ENCODE measurements at regions not wholly inside any gene's neighbourhood (a gene's known extent, or its start where the extent isn't known, plus 50 kb on each side); places are given as distances from the start of the nearest gene placed in this dataset.
A peak's percentile ranks its signal among the peaks of the same experiment; 100 is the strongest.

DNA sequence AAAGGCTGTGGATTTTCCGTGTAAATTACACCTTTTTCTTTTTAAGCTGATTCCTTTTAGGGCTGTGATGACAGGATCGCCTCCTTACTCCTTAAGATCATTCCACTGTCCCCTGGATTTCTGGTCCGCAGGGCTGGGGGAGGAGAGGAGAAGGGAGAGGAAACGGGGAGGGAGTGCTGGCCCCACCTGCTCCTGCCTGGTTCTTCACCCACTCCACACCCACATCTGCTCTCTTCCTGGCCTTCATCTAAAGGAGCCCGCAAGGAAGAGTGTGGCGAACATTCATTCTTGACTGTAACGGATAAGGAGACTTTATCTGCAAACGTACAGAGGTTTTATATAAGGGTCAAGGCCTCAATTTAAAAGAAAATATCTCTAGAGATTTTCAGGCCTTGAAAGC lies 242.0 kb downstream of the RHOU start:
- no peak for DNase-seq (ENCODE audit: low read depth)

DNA sequence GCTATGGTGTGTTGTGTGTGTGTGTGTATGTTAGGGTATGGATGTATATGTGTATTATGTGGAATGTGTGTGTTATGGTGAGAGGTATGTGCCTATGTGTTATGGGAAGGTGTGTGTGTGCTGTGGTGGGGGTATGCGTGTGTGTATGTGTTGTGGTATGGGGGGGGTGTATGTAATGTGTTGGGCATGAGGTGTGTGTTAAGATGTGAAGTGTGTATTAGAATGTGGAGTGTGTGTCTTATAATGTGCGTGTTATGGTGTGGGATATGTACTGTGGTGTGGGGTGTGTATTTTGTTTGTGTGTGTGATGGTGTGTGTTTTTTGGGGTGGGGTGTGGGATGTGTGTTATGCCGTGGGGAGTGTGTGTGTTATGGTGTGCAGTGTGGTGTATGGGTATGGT lies 242.5 kb downstream of the RHOU start:
- no peak for DNase-seq (ENCODE audit: low read depth)

DNA sequence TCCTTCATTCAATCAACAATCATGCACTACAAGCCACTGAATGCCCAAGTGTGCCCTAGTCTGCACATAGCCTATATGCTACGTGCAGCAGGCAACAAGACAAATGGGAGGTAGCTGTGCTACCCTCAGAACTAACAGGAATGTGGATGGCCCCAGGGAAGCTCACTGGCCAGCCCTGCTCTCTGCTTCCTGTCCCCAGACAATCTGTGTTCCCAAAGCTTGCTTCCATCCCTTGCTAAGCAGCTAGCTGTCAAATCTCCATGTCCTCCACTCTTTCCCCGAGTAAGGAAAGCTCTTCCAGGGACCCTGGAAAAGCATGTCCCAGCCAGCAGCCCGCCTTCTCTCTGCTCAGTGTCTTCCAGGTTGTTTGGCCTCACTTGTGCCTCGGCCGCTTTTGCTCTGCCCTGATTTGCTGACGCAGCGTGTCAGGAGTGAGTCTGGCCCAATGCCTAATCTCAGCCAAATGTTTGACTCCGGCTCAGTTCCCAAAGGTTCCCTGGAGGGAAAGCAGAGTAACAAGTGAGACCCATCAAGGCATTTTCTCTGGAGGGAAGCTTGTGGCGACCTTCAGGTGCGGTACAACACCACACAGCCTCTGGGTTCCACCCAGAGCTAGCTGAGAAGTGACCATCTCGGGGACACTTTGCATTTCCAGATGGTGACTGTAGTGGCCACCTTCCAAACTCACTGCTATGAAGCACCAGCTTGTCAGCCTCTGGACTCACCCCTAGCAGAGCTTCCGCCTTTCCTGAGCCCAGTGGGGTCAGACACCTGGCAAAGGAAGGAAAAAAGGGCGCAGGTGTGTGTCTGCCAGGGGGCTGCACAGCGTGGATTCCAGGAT lies 243.4 kb downstream of the RHOU start:
- DNase-seq (ENCODE audit: low read depth) = no peak

DNA sequence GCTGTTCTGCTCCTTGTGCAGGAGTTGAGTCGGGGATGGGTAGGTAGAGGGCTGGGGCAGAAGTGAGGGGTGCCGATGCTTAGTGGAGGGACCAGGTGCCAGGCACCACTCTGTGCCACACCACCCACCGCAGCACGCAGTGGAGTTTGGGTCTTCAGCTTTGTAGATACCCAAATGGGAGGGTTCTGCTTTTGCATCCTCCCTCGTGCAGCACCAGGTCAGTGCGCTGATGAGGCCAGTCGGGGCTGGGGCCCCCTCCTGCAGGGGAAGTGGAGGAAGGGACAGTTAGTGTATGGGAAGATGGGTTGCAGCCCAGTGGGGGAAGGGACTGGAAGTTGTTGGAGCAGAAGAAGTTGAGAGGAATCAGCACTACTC lies 244.0 kb downstream of the RHOU start:
- no peak for DNase-seq (ENCODE audit: low read depth)

DNA sequence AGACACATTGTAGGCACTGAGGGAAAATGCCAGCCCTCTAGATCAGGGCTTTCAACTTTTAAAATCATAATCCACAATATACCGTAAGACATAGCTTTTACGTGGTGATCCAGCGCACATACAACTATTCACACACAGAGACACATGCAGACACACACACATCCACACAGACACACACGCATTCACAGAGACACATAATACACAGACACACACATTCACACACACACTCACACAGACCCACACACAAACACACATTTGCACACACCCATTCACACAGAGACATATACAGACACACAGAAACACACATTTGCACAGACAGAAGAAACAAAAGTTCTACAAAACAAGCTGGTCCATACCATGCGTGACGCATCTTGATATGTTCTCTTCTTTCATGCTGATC lies 244.5 kb downstream of the RHOU start:
- no peak for DNase-seq (ENCODE audit: low read depth)

DNA sequence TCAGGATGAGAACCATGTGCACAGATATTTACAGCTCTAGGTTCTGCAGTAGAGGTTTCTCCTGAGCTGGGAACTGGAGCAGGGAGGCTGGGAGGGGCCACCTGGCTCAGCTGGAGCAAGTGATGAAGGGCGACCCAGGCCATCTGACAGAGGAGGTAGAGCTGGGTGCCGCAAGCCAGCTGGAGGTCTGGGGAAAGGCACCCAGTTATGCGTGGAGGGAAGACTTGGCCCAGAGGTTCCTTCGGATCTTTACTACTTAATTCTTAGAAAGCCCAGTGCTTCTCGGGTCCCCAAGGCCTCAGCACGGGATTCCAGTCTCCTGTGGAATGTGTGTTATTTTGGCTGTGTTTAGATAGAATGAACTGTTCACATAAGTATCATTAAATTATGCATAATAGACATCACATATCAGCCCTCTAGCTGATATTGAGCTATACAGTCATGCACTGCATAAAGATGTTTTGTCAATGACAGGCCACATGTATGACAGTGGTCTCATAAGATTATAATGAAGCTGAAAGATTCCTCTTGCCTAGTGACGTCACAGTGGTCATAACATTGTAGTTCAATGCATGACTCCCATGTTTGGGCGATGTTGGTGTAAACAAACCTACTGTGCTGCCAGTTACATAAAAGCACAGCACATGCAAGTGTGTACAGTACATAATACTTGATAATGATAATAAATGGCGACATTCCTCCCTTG lies 245.1 kb downstream of the RHOU start:
- DNase-seq (ENCODE audit: low read depth) = no peak

DNA sequence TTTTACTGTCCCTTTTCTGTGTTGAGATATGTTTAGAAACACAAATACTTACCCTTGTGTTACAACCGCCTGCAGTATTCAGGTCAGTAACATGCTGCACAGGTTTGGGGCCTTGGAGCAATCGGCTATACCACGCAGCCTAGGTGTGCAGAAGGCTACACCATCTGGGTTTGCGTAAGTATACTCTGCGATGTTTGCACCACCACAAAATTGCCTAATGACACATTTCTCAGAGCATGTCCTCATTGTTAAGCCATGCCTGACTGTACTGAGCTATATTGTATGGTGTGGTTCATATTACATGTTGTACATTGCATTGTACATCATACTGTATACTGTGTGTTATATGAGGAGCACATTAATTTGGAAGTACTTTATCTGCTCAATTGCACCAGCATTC lies 247.4 kb downstream of the RHOU start:
- no peak for DNase-seq (ENCODE audit: low read depth)

DNA sequence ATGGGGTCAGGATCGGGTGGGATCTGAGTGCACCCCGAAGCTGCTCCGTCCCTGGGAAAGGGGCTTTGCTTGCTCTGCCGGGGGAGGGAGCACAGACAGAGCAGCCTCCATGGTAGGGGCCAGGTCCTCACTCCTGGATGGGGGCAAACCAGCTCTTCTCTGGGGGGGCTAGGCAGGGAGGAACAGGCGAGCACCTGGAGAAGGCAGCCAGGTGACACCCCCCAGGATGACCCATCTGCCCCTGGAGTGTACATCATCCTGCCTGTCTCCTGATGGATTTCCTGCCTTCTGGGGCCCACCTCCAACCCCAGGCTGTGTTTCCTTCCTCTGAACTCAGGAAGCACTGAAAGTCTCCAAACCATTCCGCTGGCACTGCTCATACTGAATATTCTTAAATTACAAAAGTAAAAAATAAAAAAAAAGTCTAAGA lies 248.0 kb downstream of the RHOU start:
- DNase-seq (ENCODE audit: low read depth) = no peak

DNA sequence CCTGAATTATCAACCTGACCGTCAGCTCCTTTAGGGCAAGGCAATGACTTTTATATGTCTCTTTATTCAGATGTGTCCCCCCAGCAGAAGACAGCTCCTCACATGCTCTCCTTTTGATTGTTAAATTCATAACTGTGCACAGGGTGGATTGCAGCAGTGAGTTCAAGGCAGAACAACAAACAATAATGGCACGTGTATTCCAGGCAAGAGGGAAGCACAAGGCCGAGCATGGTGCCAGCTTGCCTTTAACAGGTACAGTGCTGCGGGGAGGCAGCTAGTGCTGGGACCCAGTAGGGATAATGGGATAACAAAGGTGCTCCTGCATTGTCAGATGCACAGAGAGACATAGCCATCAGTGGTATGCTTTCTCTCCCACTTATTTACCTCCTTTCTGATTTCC lies 248.4 kb downstream of the RHOU start:
- no peak for DNase-seq (ENCODE audit: low read depth)

DNA sequence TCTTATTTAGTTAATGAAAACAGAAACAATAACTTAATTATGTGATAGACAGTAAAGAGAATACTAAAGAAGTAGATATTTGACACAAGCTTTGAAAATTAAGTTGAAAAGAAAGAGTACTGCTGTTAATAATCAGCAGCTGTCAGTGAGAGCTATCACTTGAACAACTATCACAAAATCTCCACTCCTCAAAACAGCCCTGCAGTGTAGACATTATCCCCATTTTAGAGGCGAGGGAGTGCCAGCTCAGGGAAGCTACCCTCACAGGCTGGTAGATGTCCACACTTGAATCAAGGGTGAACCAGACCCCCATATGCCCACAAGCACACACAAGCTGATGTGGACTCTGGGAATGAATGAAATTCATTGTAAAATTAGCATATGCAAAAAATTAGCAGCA lies 248.8 kb downstream of the RHOU start:
- DNase-seq (ENCODE audit: low read depth) = no peak

DNA sequence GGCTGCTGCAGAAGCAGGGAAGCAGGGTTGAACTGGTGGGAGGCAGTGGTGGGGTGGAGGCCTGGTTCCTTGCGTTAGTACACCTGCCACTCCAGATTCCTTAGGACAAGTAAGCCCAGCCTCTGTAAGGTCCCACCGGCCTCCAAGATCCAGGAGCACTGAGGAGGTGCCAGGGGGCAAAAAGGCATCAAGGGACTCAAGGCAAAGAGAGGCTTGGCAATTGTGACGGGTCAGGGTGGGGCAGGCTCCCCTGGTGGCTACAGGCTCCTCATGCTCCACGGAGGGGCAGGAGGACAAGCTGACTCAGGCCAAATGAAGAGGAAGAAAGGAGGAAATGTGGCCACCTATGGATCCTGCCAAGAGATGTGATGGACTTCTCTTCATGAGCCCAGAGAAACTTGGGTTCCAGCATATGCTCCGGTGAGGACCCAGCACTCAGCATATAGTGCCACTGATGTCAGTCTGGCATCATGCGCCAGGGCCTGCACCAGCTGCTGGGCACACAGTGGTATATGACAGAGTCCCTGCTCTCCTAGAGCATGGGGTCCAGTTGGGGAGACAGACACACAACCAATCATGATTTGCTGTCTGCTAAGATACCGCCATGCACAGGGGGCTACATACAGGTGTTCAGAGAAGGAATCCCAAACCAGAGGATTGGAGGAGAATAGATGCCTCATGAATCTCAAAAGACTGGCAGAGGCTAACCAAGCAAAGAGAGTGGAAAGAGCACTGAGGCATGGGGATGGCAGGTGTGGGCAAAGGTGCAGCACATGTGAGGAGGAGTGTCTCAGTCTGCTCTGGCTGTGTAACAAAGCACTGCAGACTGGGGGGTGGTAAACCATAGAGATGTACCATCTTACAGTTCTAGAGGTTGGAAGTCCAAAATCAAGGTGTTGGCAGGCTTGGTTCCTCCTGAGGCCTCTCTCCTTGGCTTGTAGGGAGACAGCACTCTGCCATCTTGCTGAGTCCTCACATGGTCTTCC lies 249.7 kb downstream of the RHOU start:
- DNase-seq (ENCODE audit: low read depth) = no peak

DNA sequence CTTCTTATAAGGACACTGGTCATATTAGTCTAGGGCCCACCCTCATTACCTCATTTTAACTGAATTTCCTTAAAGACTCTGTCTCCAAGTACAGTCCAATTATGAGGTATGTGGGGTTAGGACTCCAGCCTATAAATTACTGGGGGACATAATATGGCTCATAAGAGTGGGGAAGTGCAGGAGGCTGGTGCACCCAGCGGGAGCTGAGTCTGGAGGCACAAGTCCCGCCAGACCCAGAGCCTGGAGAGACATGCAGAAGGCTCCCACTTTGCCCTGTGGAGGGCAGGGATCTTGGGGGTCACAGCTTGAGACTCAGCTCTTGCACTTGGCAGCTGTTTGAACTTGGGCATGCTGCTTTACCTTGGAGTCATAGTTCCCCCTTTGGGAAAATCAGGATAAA lies 250.4 kb downstream of the RHOU start:
- DNase-seq (ENCODE audit: low read depth) = no peak

DNA sequence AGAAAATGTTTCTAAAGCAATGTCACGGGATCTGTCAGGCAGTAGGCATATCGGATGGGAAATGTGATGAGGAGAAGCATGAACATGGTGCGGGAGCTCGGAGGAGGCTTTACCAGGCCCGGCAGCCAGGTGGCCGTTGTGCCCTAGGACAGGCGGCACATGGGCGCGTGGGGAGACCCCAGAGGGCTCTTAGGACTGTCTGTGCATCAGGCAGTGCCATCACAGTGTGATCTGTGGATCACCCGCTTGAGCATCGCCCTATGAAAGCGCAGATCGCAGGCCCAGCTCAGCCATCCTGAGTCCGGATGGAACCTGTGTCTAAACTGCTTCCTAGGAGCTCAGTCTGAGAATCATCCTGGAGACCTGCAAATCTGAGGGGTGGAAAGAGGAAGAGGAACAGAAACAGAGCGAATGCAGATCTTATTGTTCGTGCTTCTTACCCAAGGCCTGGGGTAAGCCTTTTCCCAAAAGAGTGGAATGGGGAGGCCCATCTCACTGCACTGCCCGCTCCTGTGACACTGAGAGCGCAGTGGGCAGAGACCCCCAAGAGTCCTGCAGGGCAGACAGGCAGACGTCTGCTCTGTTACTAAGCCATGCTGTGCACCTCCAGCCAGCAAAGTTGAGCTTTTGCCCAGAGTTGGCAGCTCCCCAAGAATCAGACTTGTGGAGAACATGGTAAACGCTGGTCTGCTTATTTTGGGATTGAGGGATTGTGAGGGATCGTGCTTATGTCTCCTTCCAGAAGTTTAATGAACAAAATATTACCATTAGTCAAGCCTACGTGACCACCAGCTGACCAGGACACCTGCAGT lies 251.0 kb downstream of the RHOU start:
- no peak for DNase-seq (ENCODE audit: low read depth)

DNA sequence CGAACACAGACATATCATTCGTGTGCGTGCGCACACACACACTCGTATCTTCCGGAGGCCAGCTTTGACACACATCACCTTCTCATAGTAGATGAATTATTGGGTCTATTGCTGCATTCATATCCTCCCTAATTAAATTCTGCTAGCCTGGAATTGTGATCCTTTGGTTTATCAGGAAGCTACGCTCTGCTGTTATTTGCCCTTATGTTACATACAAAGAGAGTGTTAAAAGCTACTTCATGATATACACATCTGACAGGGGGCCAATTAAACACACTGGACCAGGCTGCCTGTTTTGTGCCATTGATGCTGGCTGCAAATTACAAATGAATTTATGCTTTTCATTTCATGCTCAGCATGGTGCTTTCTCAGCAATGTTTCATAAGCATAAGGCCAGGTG lies 252.0 kb downstream of the RHOU start:
- no peak for DNase-seq (ENCODE audit: low read depth)

DNA sequence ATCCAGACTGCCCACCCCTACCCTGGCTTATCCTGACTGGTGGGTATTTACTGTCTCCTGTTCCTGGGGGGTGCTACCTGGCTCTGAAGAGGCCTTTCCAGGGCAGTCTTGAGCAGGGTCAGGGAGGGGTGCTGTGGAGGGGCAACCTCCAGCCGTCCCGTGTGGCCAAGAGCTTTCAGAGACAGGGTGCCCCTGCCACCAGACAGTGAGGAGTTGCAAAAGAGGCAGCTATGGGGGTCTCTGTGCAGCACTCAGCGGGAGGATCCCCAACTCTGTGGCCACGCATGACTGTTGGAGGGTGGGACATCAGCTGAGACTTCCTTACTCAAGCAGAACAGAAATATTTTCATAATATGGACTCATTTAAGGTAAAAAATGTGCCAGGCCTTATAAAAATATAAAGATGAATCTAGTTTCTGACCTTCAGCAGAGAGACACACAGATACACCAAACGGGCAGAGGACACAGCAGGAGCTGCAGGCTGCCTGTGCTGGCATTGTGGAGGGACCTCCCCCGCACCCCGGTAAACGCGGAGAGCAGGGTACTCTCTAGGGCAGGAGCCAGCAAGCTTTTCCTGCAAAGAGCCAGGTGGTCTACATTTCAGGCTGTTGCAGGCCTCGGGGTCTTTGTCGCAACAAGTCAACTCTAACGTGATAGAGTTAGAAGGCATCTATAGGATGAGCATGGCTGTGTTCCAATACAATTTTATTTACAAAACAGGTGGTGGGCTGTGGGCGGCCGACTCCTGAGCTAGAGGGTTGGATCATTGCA lies 252.6 kb downstream of the RHOU start:
- DNase-seq (ENCODE audit: low read depth) = no peak

DNA sequence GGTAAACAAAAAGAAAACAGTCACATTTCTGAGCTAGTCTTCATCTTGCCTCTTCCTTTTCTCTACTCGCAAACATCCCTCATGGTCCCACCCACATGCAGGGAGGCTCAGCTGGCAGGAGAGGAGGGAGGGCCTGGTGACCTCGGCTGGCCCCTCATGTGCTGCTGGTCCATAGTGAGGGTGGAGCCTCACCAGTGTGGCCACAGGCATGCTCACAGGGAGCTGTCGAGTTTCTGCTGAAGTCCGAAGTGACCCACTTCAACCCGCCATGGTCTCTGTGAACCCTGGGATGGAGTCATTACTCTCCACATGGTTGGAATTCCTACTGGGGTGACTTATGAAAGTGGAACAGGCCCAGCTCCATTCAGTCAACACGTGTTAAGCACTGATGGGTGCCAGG lies 253.4 kb downstream of the RHOU start:
- DNase-seq (ENCODE audit: low read depth) = peak; percentile 45

DNA sequence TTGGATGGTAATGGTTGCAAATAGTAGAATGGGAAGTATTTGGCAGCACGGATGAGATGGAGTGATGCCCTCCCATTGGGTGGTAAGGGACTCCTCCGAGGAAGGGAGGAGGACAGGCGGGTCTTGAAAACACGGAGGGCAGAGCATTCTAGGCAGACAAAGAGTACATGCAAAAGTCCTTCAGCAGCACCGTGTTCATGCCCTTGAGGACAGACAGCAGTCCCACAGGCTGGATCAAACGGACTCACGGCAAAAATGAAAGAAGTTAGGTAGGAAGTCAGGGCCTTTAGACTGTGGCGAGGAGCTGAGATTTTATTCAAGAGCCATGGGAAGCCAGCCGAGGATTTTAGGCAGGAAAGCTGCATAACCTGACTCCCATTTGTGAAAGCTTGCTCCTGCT lies 253.9 kb downstream of the RHOU start:
- DNase-seq (ENCODE audit: low read depth) = no peak

DNA sequence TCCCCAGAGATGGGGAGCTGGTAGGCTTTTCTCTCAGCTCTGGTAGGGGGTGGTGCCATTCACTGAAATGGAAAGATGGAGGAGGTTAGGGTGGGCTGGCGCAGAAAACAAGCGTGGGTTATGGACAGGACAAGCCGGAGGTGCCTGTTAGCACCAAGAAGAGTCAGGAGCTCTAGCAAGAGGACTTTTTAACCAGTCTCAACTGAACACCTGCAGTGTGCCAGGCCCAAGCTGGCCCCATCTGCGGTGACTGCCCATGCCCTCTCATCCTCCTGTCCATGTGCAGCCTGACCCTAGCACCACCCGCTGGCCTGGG lies 254.4 kb downstream of the RHOU start:
- no peak for DNase-seq (ENCODE audit: low read depth)

DNA sequence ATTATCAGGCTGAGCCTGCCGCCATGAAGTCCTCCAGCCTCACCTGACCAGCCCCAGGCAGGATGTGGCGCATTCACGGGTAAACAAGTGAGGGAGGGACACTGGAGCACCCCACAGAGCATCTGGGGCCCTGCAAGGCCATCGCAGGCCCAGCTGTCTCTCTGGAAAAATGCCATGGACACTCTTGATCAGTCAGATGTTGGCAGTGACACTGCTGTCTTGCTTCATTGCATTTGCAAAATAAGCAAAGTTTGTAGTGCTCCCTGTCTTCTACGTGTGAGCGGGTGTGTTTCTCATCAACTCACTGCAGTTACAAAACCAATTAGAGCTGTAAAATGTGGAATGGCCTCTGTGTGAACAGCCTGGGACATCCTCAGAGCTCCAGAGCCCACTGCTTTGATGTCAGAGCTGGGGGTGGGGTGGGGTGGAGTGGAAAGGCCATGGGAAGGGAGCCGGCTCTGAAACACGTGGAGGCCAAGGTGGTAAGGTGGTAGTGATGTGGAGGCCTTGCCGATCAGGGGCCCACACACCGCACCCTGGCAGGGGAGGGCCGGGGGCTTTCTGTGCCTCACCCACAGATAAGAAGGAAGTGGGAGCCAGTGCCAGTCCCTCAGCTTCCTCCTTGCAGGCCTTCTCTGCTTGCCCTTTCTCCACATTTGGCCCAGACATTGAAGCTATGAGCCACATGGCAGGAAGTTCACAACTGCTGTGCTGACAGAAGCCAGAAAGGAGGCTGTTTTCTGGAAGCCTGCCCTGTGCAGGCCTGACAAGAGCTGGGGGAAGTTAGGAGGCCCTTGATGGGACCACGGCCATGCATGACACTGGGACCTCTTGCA lies 254.9 kb downstream of the RHOU start:
- no peak for DNase-seq (ENCODE audit: low read depth)

DNA sequence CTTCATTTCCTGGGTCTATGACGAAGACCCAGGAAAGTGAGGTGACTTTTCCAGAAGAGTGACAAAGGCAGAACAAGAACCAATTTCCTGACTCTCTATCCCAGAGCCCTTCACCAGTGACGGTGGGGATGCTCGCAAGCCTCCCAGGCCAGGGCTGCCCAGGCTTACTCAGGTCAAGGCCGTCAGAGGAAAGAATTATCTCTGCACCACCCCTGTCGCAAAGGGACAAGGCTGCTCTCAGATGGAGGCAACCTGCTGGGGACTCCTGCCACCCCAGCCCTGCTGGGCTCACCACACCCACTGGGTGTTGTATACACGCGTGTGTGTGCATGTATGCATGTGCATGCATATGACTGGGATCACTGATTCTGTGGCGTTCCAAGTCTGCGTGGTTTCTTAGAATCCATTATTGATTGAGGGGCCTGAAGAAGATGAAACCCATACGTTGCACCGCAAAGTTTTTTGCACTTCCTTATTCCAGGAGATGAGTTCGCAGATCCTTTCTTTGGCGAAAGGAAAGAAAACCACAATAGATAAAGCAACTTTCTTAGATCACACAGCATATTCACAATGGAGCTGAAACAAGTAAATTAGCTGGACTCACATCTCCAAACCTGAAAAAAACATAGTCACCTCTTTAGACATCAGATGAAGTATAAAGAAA lies 255.8 kb downstream of the RHOU start:
- DNase-seq (ENCODE audit: low read depth) = no peak
